HG02884 (cell line): ENCODE measurements at regions not wholly inside any gene's neighbourhood (a gene's known extent, or its start where the extent isn't known, plus 50 kb on each side); places are given as distances from the start of the nearest gene placed in this dataset.
"Not testable (repeated sequence)": the region's sequence is repeated elsewhere in the genome, so short reads cannot be mapped to it uniquely, and the experiment has no call there.

Experiments used
- ATAC-seq: cut with Tn5 transposase; IDR thresholded peaks from one replicate; pipeline ENCODE4 v1.9.1; 2021; ENCODE audit warnings: mild to moderate bottlenecking, moderate library complexity; ENCODE audit not compliant: unreplicated experiment

GRCh38 chr2:91603996-91604395, 2912.5 kb downstream of the RPIA start:
- not testable (repeated sequence) for ATAC-seq

- ATAC-seq, result not testable (repeated sequence)
Observed at GRCh38 chr2:91604629-91605028, 2913.2 kb downstream of the RPIA start.

- ATAC-seq, result not testable (repeated sequence)
Observed at GRCh38 chr2:91623739-91624138, 2932.3 kb downstream of the RPIA start.

GRCh38 chr2:91628471-91628870, 2937.0 kb downstream of the RPIA start:
- ATAC-seq, result not testable (repeated sequence)

GRCh38 chr2:91657193-91657592, 2965.7 kb downstream of the RPIA start:
- not testable (repeated sequence) for ATAC-seq

- ATAC-seq, result not testable (repeated sequence)
Observed at GRCh38 chr2:91658336-91658735, 2966.9 kb downstream of the RPIA start.

GRCh38 chr2:91659189-91659916, 2967.9 kb downstream of the RPIA start:
- ATAC-seq, result not testable (repeated sequence)

- ATAC-seq, result peak; percentile 97
Observed at GRCh38 chr2:91659917-91660275, 2968.4 kb downstream of the RPIA start.

GRCh38 chr2:91667341-91667740, 2975.9 kb downstream of the RPIA start:
- not testable (repeated sequence) for ATAC-seq

- not testable (repeated sequence) for ATAC-seq
Observed at GRCh38 chr2:91685541-91685940, 2994.1 kb downstream of the RPIA start.

- ATAC-seq, result not testable (repeated sequence)
Observed at GRCh38 chr2:91686046-91686445, 2994.6 kb downstream of the RPIA start.
